Suprapubic skin (tissue), 4 donors: ENCODE measurements at regions not wholly inside any gene's neighbourhood (a gene's known extent, or its start where the extent isn't known, plus 50 kb on each side); places are given as distances from the start of the nearest gene placed in this dataset.

ENCODE experiments used
- DNase-seq, 2 donors: peaks; one replicate each; pipeline ENCODE4 v3.0.0-alpha.2; 2019; ENCODE audit warnings: low spot score in 2 of 2
- H3K27ac ChIP-seq: fragments of 200-600 bp; sonication (generic); one replicate; pipeline ENCODE4 v1.5.1; 2019
- H3K27me3 ChIP-seq: fragments of 200-600 bp; sonication (generic); one replicate; pipeline ENCODE4 v1.5.1; 2019
- H3K36me3 ChIP-seq: fragments of 200-600 bp; sonication (generic); one replicate; pipeline ENCODE4 v1.5.1; 2019
- H3K4me1 ChIP-seq: fragments of 200-600 bp; sonication (generic); one replicate; pipeline ENCODE4 v1.5.1; 2019
- H3K4me3 ChIP-seq: fragments of 200-600 bp; sonication (generic); one replicate; pipeline ENCODE4 v1.5.1; 2019; ENCODE audit warnings: mild to moderate bottlenecking
- H3K9me3 ChIP-seq: fragments of 200-600 bp; sonication (generic); one replicate; pipeline ENCODE4 v1.5.1; 2019
- EP300 ChIP-seq: sonication (generic); formaldehyde crosslinking; IDR thresholded peaks from one replicate; pipeline ENCODE4 v1.6.1; 2017; ENCODE audit warnings: antibody characterized with exemption
- POLR2A ChIP-seq, 2 donors: fragments of 450-650 bp; IDR thresholded peaks; one replicate each; pipeline ENCODE4 v1.6.1; 2017; ENCODE audit warnings: antibody characterized with exemption in 2 of 2, mild to moderate bottlenecking in 2 of 2, moderate library complexity in 2 of 2
- POLR2AphosphoS5 ChIP-seq, 3 donors: sonication (generic); formaldehyde crosslinking; IDR thresholded peaks; one replicate each; pipeline ENCODE4 v1.6.1; 2017; ENCODE audit warnings: antibody characterized with exemption in 3 of 3
- WGBS: methylation state at CpG from one replicate; pipeline ENCODE4 v1.1.5; 2018; 5-methylcytosine and 5-hydroxymethylcytosine counted together
- TF ChIP-seq, protein P1 (sequence below), 2 donors: fragments of 200-600 bp in 1 of 2; fragments of 450-650 bp in 1 of 2; sonication (generic) in 1 of 2; IDR thresholded peaks; one replicate each; pipeline ENCODE4 v1.5.1; 2016 to 2019; ENCODE audit warnings: antibody characterized with exemption in 2 of 2, mild to moderate bottlenecking in 1 of 2, moderate library complexity in 1 of 2

DNA sequence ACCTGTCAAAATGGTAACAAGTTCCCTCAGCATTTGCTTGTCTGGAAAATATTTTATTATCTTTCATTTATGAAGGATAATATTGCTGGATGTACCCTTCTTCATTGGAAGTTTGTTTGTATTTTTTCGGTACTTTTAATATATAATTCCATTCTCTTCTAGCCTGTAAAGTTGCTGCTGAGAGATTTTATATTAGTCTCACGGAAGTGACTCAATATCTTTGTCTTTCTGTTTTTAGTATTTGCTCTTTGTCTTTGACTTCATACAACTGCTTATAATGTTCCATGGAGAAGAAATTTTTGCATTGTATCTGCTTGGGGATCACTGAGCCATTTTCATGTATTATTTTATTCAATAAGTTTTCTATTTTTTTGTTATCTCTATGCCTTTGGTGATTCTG is 1777.5 kb downstream of the BRINP3 start:
- no peaks in the 10 kb centered on the region for H3K9me3 ChIP-seq
- TF ChIP-seq, protein P1, sequence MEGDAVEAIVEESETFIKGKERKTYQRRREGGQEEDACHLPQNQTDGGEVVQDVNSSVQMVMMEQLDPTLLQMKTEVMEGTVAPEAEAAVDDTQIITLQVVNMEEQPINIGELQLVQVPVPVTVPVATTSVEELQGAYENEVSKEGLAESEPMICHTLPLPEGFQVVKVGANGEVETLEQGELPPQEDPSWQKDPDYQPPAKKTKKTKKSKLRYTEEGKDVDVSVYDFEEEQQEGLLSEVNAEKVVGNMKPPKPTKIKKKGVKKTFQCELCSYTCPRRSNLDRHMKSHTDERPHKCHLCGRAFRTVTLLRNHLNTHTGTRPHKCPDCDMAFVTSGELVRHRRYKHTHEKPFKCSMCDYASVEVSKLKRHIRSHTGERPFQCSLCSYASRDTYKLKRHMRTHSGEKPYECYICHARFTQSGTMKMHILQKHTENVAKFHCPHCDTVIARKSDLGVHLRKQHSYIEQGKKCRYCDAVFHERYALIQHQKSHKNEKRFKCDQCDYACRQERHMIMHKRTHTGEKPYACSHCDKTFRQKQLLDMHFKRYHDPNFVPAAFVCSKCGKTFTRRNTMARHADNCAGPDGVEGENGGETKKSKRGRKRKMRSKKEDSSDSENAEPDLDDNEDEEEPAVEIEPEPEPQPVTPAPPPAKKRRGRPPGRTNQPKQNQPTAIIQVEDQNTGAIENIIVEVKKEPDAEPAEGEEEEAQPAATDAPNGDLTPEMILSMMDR (IDR thresholded peaks at IDR 0.05): no peak
- no peak overlapping the region for H3K4me3 ChIP-seq
- no peaks in the 10 kb centered on the region for H3K36me3 ChIP-seq
- H3K27ac ChIP-seq: no peak overlapping the region
- WGBS: 94% methylated on average over 2 of the region's 2 CpGs
- H3K4me1 ChIP-seq: no peaks in the 10 kb centered on the region
- DNase-seq: no peak
- no peaks in the 10 kb centered on the region for H3K27me3 ChIP-seq

DNA sequence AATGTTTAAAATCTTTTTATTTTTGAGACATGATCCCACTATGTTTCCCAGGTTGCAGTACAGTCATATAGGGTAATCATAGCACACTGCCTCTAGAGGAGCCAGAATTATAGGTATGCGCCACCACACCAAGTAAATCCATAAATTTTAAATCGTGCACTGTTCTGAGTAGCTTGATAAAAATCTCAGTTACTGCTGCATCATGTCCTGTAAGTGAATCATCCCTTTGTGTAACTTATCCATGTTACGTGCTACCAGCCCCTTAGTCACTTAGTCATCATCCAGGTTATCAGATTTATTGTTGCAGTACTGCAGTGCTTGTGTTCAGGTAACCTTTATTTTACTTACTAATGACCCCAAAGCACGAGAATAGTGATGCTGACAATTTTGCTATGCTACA is 1770.9 kb downstream of the BRINP3 start:
- Histone ChIP-seq H3K36me3 (no peaks in the 10 kb centered on the region), H3K27ac (no peak overlapping the region), H3K27me3 (no peaks in the 10 kb centered on the region), H3K4me1 (no peaks in the 10 kb centered on the region), H3K4me3 (no peak overlapping the region), H3K9me3 (no peaks in the 10 kb centered on the region)
- no peak for DNase-seq
- 54% methylated on average over 4 of the region's 4 CpGs for WGBS
- TF ChIP-seq EP300: no peak
- TF ChIP-seq POLR2AphosphoS5 (IDR thresholded peaks at IDR 0.05): no peak
- TF ChIP-seq, protein P1 (IDR thresholded peaks at IDR 0.05): no peak
- no peak for TF ChIP-seq POLR2A (IDR thresholded peaks at IDR 0.05)

DNA sequence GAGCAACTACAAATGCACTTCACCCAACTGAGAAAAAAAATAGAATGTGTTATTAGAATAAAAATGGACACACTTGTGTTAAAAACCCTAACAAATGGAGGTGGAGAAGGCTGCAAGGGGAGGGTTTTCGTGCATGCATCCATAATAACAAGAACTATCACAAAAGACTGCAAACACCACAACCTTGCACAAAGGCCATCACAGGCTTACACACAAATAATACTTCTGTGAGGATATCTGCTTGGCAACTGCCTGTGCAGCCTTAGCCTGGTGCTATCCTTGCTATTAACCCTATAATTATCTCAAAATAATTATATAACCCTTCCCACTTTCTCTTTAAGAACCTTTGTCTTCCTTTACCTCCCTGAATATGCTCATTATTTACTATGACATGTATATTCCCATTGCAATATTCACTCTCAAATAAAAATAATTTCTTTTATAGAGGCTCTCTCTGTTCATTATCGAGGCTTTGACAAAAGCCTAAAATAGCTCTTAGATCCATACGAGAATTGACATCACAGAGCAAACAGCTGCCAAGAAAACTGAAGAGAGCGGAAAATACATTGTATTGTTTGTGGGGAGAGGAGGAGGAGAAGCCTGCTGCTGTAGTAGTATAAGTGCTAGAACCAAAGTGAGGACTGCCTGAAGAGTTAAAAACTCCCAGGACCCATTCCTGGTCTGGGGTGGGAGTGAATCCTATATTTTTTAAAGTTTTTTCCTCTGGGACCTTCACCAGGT is 1768.7 kb downstream of the BRINP3 start:
- H3K27me3 ChIP-seq: no peaks in the 10 kb centered on the region
- H3K9me3 ChIP-seq: no peaks in the 10 kb centered on the region
- no peaks in the 10 kb centered on the region for H3K36me3 ChIP-seq
- no peak for TF ChIP-seq POLR2AphosphoS5 (IDR thresholded peaks at IDR 0.05)
- no peak for TF ChIP-seq EP300
- TF ChIP-seq, protein P1 (IDR thresholded peaks at IDR 0.05): no peak
- TF ChIP-seq POLR2A (IDR thresholded peaks at IDR 0.05): no peak
- DNase-seq: no peak
- WGBS: 59% methylated on average over 4 of the region's 4 CpGs
- no peak overlapping the region for H3K27ac ChIP-seq
- no peaks in the 10 kb centered on the region for H3K4me1 ChIP-seq
- H3K4me3 ChIP-seq: no peak overlapping the region

DNA sequence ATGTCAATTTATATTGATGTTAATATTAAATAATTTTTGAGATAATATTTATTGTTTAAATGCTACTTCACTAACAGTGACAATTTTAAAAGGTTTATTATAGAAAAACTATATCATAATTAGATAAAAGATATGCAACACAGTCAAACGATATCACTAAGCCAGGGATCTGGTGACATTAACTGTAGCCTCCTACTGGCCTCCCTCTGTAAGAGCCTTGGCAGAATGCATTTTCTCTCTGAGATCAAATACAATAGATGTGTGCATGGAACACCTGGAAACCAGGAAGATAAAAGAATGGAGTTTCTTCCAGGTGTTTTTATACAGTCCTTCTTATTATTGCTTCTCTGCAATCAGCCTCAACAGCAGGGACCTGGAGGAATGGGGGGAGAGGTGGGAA is 1762.1 kb downstream of the BRINP3 start:
- Histone ChIP-seq H3K9me3 (no peaks in the 10 kb centered on the region), H3K27me3 (no peaks in the 10 kb centered on the region), H3K4me3 (no peak overlapping the region), H3K27ac (no peak overlapping the region), H3K4me1 (no peaks in the 10 kb centered on the region), H3K36me3 (no peaks in the 10 kb centered on the region)
- TF ChIP-seq, protein P1 (IDR thresholded peaks at IDR 0.05): no peak
- TF ChIP-seq POLR2AphosphoS5 (IDR thresholded peaks at IDR 0.05) (no peak), EP300 (no peak), POLR2A (IDR thresholded peaks at IDR 0.05) (no peak)
- 66% methylated on average over 1 of the region's 1 CpG for WGBS
- no peak for DNase-seq

DNA sequence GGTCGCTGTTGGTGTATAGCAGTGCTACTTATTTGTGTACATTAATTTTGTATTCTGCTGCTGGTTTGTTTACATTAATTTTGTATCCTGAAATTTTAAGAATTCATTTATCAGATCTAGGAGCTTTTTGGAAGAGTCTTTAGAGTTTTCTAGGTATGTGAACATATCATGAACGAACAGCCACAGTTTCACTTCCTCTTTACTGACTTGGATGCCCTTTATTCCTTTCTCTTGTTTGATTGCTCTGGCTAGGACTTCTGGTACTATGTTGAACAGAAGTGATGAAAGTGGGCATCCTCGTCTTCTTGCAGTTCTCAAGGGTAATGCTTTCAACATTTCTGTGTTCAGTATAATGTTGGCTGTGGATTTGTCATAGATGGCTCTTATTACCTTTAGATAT is 1757.9 kb downstream of the BRINP3 start:
- DNase-seq: no peak
- no peak for TF ChIP-seq POLR2A (IDR thresholded peaks at IDR 0.05)
- TF ChIP-seq, protein P1 (IDR thresholded peaks at IDR 0.05): no peak
- no peak for TF ChIP-seq EP300
- TF ChIP-seq POLR2AphosphoS5 (IDR thresholded peaks at IDR 0.05): no peak
- Histone ChIP-seq H3K4me3 (no peak overlapping the region), H3K4me1 (no peaks in the 10 kb centered on the region), H3K9me3 (no peaks in the 10 kb centered on the region), H3K27ac (no peak overlapping the region), H3K36me3 (no peaks in the 10 kb centered on the region), H3K27me3 (no peaks in the 10 kb centered on the region)
- 62% methylated on average over 3 of the region's 3 CpGs for WGBS
